ENCODE measurements at regions not wholly inside any gene's neighbourhood (a gene's known extent, or its start where the extent isn't known, plus 50 kb on each side); places are given as distances from the start of the nearest gene placed in this dataset.

DNA sequence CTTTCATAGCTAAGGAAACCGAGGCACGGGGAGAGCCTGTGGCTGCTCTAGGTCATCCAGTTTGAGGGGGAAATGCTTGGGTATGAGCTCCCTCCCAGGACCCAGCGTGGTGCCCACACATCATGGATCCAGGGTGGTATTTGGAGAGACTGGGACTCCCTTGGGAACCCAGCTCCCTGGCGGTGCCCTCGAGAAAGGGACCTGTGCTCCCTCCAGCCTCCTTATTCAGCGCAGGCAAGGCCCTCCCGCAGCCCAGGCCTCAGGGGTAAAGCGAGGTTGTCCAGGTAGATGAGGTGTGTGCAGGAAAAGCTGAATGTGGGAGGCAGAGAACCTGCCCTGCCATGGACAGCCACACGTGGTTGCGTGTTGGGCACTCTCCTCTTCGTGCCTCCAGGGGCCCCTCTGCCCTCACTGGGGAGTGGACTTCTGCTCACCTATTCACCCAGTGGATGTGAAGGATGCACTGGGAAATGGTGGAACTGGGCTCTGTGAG lies 53.8 kb upstream of the GPR78 start:
- no peak for DNase-seq

DNA sequence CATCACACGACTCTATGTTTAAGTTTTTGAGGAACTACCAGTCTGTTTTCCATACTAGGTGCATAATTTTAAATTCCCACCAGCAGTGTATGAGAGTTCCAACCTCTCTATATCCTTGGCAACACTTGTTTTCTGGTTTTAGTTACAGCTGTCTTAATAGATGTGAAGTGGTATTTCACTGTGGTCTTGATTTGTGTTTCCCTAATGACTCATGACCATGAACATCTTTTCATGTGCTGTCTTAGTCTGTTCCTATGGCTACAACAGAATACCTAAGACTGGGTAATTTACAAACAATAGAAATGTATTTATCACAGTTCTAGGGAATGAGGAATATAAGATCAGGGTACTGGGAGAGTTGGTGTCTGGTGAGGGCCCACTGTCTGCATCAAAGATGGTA lies 51.5 kb upstream of the GPR78 start:
- peak; percentile 69 for DNase-seq

Data from DMS53 (cell line).